HG03066 (cell line): ENCODE measurements at regions not wholly inside any gene's neighbourhood (a gene's known extent, or its start where the extent isn't known, plus 50 kb on each side); places are given as distances from the start of the nearest gene placed in this dataset.
"Not testable (repeated sequence)": the region's sequence is repeated elsewhere in the genome, so short reads cannot be mapped to it uniquely, and the experiment has no call there.

Experiments used
- ATAC-seq: cut with Tn5 transposase; IDR thresholded peaks from one replicate; pipeline ENCODE4 v1.9.1; 2021; ENCODE audit warnings: low read depth; ENCODE audit not compliant: unreplicated experiment

GRCh38 chr5:57671371-57671770 is 188.8 kb upstream of the ACTBL2 start:
- no peak for ATAC-seq

GRCh38 chr5:57666582-57666981 is 184.0 kb upstream of the ACTBL2 start:
- ATAC-seq, result no peak

GRCh38 chr5:57665146-57665936 is 182.7 kb upstream of the ACTBL2 start:
- ATAC-seq, result no peak

DNA sequence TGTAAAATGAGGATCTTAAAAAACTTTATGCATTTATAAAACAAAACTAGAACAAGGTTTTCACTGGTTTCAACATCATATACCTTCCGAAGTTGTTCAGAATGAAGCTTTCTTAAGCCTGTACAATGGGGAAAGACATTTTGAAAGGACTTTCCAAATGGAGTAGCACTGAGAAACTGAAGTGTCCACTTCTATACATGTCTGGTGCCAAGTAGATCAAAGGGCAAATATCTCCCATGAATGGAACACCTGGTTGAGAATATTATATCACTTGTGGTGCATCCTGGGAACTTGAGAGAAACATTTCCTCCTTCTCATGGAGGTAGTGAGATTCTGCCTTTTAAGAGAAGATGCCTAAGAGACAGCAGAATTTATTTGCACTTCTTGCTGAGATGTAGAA is 182.1 kb upstream of the ACTBL2 start:
- ATAC-seq, result no peak

DNA sequence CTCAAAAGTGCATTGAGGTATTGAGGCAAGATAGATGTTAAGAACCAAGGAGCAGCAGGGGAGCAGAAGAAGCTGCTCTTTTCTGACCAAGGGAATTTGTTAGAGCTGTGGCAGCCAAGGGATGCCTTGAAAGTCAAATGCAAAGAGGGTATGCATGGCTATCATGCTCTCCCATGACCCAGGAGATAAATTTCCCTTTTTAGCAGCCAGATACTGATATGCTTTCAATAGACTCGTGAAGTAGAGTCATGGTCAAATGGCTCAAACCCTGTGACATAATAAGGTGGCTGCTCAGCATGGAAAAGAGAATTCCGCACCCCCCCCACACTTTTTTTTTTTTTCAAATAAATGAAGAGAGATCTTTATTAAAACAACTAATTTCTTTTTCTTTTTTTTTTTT is 180.9 kb upstream of the ACTBL2 start:
- ATAC-seq, result no peak

DNA sequence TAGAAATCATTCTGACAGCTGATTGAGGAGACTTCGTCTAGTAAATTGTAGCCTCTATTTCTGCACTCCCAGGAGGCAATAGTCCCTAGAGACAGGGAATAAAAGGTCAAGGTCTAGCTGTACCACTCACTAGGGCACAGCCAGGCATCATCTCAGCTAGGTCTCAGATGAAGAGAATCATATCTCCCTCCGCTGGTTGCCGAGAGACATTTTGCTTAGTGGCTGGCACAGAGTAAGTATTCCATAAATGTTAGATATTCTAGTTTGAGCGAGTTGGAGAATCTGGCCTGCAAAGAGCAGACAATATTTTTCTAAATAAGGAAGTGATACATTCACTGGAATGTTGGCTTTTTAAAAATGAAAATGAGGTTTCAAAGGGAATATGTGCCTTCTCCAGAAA is 180.4 kb upstream of the ACTBL2 start:
- ATAC-seq, result no peak

DNA sequence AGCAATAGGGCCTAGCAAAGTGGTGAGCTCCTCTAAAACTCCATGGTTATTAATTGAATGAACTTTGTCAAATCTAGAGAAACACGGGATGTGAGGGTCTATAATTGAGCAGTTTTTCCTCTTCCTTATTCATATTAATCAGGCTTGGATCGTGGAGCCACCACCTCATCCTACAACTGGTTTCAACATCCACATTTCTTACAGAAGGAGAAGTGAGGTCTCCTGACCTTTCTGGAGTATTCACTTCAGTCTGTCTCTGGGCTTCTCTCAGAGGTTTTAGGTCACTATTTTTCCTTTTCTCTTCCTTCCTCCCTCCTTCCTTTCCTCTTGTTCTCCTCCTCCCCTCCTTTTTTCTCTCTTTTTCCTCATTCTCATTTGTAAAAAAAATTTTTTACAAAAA is 177.3 kb upstream of the ACTBL2 start:
- no peak for ATAC-seq

DNA sequence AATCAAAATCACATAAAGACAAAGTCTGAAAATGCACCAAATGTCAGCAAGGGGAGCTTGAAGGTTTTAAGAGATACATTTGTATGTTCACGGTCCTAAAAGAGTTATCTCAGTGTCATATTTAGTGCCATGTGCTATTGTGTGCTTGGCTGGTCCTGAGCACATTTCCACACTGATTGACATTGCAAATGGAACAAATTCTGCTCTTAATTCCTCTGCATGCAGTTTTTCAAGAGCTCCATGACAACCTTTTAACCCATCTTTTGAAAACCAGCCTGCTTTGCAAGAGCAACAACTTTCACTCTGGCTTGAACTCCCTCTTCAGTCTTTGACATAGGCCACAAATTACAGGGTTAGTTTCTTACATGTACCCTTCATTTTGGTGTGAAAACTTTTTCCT is 175.4 kb upstream of the ACTBL2 start:
- ATAC-seq, result no peak

DNA sequence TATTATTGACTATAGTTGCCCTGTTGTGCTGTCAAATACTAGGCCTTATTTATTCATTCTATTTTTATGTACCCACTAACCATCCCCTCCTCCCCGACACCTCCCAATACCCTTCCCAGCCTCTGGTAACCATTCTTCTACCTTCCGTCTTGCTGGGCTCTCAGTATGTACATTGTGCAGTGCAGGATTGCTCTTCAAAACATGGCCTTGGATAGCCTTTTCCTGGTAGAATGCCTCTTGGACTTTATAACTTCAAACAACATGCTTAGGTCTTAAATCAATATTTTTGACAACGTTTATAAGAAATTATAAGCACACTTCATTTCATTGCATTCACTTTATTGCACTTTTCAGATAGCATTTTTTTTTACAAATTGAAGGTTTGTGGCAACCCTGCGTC is 172.6 kb upstream of the ACTBL2 start:
- no peak for ATAC-seq

GRCh38 chr5:57653636-57654290 is 171.2 kb upstream of the ACTBL2 start:
- ATAC-seq, result no peak

- ATAC-seq, result no peak
Measured at GRCh38 chr5:57651127-57651526, 168.5 kb upstream of the ACTBL2 start.

DNA sequence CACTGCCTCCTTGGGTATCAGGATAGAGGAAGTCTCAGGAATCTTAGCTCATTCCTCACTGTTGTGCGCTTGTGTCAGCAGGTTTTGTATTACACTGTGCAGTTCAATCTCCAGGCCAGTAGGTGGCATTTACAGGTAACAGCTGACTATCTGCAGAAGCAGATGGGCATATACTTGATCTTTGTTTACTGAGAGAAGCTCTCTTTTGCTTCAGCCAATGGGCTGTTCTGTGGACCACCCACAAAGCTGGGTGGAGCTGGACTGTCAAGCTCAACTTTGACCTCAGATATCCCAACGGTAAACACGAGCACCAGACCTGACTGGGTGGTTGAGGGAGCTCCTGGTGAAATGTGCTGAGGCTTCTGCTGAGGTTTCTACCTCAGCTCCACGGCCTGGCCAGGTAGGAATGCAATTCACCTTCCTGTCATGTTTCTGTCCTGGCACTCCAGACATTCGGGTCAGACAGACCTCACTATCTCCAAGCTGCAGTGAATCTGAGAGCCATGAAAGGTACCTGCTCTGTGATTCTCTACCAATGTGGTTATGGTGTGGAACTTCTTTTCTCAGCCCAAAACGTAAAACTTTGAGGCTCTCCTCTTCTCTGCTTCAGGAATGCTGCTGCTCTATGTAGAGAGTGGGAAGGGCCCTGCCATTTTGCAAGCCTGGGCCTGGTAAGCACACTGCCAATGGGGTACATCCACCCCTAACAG is 167.9 kb upstream of the ACTBL2 start:
- ATAC-seq, result peak; percentile 98

- ATAC-seq, result no peak
Measured at GRCh38 chr5:57642698-57643097, 160.1 kb upstream of the ACTBL2 start.

DNA sequence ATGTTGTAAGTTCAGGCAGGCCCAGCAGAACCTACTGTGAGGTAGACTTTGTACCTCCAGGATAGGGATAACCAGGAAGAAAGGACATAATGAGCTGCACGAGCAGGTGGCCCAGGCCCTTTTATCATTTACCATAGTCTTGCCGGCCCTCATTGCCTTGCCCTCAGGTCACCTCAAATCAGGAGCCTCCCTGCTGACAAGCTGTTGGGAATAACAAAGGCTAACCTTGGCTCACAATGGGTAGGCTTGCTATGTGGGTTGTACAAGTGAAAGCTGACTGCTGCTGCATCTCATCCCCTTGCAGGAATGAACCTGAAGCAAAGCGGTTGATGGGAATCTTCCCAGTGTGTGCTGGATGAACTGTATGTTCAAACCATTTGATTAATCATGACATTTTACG is 159.5 kb upstream of the ACTBL2 start:
- no peak for ATAC-seq

DNA sequence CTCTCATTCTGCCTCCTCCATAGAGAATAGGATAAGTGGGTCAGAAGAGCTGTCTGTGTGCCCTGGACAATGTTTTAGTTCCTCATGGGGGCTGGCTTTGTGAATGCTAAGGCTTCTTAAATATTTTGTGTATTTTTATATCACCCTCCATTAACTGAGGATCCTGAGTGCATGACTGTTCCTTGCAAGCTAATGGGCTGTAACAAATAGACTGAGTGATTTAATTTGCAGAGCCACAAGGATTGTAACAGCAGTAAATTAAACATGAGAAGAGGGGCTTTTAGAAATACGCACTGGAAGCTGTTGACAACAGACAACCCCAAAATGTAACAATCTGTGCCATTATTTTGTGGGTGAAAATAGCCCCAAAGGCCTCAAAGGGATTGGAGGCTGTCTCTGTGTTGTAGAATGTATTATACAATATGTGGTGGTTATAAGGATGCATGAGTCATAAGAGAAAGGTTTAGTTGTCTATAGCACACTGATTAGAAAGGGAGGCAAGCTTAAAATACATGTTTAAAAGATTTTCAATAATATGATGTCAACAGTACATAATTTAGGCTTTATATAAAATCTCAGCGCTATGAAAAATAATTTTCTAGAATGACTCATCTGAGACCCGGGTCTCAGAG is 152.7 kb upstream of the ACTBL2 start:
- ATAC-seq, result no peak

DNA sequence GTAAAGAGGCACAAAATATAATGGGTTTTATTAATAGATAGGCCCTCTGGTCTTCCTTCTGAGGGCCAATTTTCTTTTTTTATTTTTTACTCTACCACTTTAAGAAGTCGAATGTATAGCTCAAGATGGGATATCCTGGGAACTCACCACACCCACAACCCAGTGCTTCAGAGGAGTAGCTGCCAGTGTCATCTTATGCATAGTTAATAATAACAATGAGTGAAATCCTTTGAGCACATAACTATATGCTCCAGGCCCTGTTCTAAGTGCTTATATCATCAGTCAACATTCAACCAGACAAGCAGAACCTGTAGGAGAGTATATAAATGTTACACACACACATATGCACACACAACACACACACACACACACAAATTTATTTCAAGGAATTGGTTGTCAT is 150.3 kb upstream of the ACTBL2 start:
- no peak for ATAC-seq

DNA sequence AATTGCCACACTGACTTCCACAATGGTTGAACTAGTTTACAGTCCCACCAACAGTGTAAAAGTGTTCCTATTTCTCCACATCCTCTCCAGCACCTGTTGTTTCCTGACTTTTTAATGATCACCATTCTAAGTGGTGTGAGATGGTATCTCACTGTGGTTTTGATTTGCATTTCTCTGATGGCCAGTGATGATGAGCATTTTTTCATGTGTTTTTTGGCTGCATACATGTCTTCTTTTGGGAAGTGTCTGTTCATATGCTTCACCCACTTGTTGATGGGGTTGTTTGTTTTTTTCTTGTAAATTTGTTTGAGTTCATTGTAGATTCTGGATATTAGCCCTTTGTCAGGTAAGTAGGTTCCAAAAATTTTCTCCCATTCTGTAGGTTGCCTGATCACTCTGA is 148.5 kb upstream of the ACTBL2 start:
- not testable (repeated sequence) for ATAC-seq

DNA sequence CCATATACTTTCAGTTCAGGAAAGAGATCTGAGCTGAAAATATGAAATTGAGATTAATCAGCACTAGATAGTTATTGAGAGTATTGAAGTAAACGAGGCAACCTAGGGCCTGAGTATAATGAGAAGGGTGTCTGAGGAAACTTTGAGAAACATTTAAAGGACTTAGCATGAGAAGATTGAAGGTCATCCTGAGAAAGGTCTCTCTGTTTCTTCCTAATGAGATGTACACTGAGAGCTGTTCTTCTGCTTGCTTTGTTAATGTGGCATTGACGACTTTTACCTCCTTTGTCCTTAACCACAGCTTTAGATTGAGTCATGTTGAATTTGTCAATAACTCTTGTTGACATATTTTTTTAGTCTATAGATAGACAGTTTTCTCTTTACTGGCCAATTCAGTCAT is 145.1 kb upstream of the ACTBL2 start:
- ATAC-seq, result no peak

GRCh38 chr5:57626703-57627102 is 144.1 kb upstream of the ACTBL2 start:
- ATAC-seq, result no peak

DNA sequence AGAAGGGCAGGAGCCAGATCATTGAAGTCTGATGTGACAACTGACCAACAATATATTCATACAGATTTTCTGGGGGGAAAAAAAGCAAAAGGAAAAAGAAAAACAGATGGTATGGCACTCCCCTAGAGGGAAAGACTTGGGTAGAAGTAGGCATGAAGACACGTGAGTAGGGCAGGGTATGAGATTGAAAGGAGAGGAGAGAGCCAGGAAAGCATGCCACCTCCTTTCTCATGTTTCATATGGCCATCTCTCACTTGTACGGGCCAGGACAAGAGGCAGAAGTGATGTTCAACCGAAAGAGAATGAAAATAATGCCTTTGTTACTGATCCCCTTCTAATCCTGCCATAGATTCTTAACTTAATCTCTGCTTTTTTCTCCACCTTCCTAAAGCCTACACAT is 139.0 kb upstream of the ACTBL2 start:
- no peak for ATAC-seq

DNA sequence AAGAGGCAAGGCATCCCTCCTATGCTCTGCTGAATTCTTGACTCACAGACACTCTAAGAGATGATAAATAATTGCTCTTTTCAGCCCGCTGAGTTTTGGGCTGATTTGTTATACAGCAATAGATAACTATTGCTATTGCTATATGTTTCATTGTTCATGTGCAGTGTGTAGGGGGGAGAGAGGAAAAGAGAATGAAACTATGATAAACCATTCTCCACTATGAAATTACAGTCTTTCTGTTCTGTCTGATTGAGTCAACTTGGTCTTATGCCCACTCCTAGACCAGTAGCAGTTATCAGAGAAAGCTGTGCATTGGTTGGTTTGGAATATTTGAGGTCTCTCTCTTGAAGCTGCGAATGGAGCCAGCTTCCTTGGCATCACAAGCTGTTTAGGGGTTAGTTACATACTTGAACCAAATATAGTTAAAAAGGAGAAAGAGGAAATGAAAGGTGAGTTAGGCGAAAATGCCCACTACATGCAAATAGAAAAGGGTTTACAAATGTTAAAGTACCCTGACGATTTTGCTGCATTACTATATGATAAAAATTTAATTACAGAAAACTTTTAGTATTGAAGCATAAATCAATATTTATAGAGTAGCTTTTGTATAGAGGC is 136.3 kb upstream of the ACTBL2 start:
- ATAC-seq, result no peak
